ENCODE measurements at regions not wholly inside any gene's neighbourhood (a gene's known extent, or its start where the extent isn't known, plus 50 kb on each side); places are given as distances from the start of the nearest gene placed in this dataset.

GRCh38 chr13:111622051-111622531 lies 301.6 kb downstream of the TEX29 start:
- POLR2A ChIA-PET: no interaction called here
- no peak for ATAC-seq

GRCh38 chr13:111623208-111623607 lies 302.8 kb downstream of the TEX29 start:
- Histone ChIP-seq H3K27me3 (ENCODE audit: control insufficient read depth in 2 of 2, insufficient read depth in 2 of 2, low read length in 2 of 2) (no peaks in the 10 kb centered on the region), H3K36me3 (ENCODE audit: control insufficient read depth in 2 of 3, insufficient read depth in 3 of 3, low read length in 3 of 3) (no peaks in the 10 kb centered on the region), H3K4me3 (ENCODE audit: low read length) (no peak overlapping the region), H3K27ac (ENCODE audit: low read depth, low read length) (no peak overlapping the region), H3K4me1 (ENCODE audit: control insufficient read depth in 2 of 2, insufficient read depth in 2 of 2, low read length in 2 of 2) (no peaks in the 10 kb centered on the region), H3K9me3 (ENCODE audit: control insufficient read depth in 2 of 3, low read length in 3 of 3) (no peaks in the 10 kb centered on the region)
- Mint-ChIP-seq H3K27me3 (peaks cover 0 to 2% (median 0%) of the 10 kb centered on the region in 5 donors), H3K9me3 (no peaks in the 10 kb centered on the region), H3K36me3 (no peaks in the 10 kb centered on the region), H3K4me1 (no peaks in the 10 kb centered on the region), H3K4me3 (no peak overlapping the region), H3K27ac (no peak overlapping the region)
- intact Hi-C loops (cut with micrococcal nuclease): no loop called here
- DNase-seq (no peak), ATAC-seq (no peak)
- ChIA-PET CTCF (no interaction called here), POLR2A (no interaction called here)

More at GRCh38 chr13:111622051-111622531, 301.6 kb downstream of the TEX29 start:
- intact Hi-C loops (cut with micrococcal nuclease): no loop called here
- H3K4me1 ChIP-seq (ENCODE audit: control insufficient read depth in 2 of 2, insufficient read depth in 2 of 2, low read length in 2 of 2): no peaks in the 10 kb centered on the region
- Mint-ChIP-seq H3K9me3 (no peaks in the 10 kb centered on the region), H3K27me3 (peaks cover 0 to 4% (median 0%) of the 10 kb centered on the region in 5 donors), H3K27ac (no peak overlapping the region), H3K4me3 (no peak overlapping the region), H3K36me3 (no peaks in the 10 kb centered on the region), H3K4me1 (no peaks in the 10 kb centered on the region)
- no peaks in the 10 kb centered on the region for H3K9me3 ChIP-seq (ENCODE audit: control insufficient read depth in 2 of 3, low read length in 3 of 3)
- H3K36me3 ChIP-seq (ENCODE audit: control insufficient read depth in 2 of 3, insufficient read depth in 3 of 3, low read length in 3 of 3): no peaks in the 10 kb centered on the region
- no peaks in the 10 kb centered on the region for H3K27me3 ChIP-seq (ENCODE audit: control insufficient read depth in 2 of 2, insufficient read depth in 2 of 2, low read length in 2 of 2)
- DNase-seq: no peak
- no peak overlapping the region for H3K27ac ChIP-seq (ENCODE audit: low read depth, low read length)
- no peak overlapping the region for H3K4me3 ChIP-seq (ENCODE audit: low read length)
- CTCF ChIA-PET: no interaction called here

- no peaks in the 10 kb centered on the region for H3K9me3 ChIP-seq (ENCODE audit: control insufficient read depth in 2 of 3, low read length in 3 of 3)
- no peaks in the 10 kb centered on the region for H3K9me3 Mint-ChIP-seq
- no peaks in the 10 kb centered on the region for H3K4me1 ChIP-seq (ENCODE audit: control insufficient read depth in 2 of 2, insufficient read depth in 2 of 2, low read length in 2 of 2)
- no peak overlapping the region for H3K27ac ChIP-seq (ENCODE audit: low read depth, low read length)
- H3K4me3 Mint-ChIP-seq: no peak overlapping the region
- no peak for ATAC-seq
- no peak for DNase-seq
- intact Hi-C loops (cut with micrococcal nuclease): no loop called here
- no peaks in the 10 kb centered on the region for H3K36me3 ChIP-seq (ENCODE audit: control insufficient read depth in 2 of 3, insufficient read depth in 3 of 3, low read length in 3 of 3)
- H3K4me3 ChIP-seq (ENCODE audit: low read length): no peak overlapping the region
- no peaks in the 10 kb centered on the region for H3K4me1 Mint-ChIP-seq
- H3K36me3 Mint-ChIP-seq: no peaks in the 10 kb centered on the region
- ChIA-PET CTCF (no interaction called here), POLR2A (no interaction called here)
- H3K27me3 ChIP-seq (ENCODE audit: control insufficient read depth in 2 of 2, insufficient read depth in 2 of 2, low read length in 2 of 2): no peaks in the 10 kb centered on the region
- no peak overlapping the region for H3K27ac Mint-ChIP-seq
- H3K27me3 Mint-ChIP-seq: peaks cover 0 to 6% (median 0%) of the 10 kb centered on the region in 5 donors
Measured at GRCh38 chr13:111623743-111624505, 303.5 kb downstream of the TEX29 start.

- no peaks in the 10 kb centered on the region for H3K4me1 Mint-ChIP-seq
- Histone ChIP-seq H3K4me1 (ENCODE audit: control insufficient read depth in 2 of 2, insufficient read depth in 2 of 2, low read length in 2 of 2) (no peaks in the 10 kb centered on the region), H3K4me3 (ENCODE audit: low read length) (no peak overlapping the region), H3K27ac (ENCODE audit: low read depth, low read length) (no peak overlapping the region), H3K27me3 (ENCODE audit: control insufficient read depth in 2 of 2, insufficient read depth in 2 of 2, low read length in 2 of 2) (no peaks in the 10 kb centered on the region), H3K36me3 (ENCODE audit: control insufficient read depth in 2 of 3, insufficient read depth in 3 of 3, low read length in 3 of 3) (no peaks in the 10 kb centered on the region), H3K9me3 (ENCODE audit: control insufficient read depth in 2 of 3, low read length in 3 of 3) (no peaks in the 10 kb centered on the region)
- H3K27me3 Mint-ChIP-seq: peaks cover 0 to 7% (median 0%) of the 10 kb centered on the region in 5 donors
- CTCF ChIA-PET: no interaction called here
- intact Hi-C loops (cut with micrococcal nuclease): no loop called here
- no peaks in the 10 kb centered on the region for H3K9me3 Mint-ChIP-seq
- POLR2A ChIA-PET: no interaction called here
- DNase-seq (no peak), ATAC-seq (no peak)
- H3K4me3 Mint-ChIP-seq: no peak overlapping the region
- no peak overlapping the region for H3K27ac Mint-ChIP-seq
- H3K36me3 Mint-ChIP-seq: no peaks in the 10 kb centered on the region
Measured at GRCh38 chr13:111625526-111626315, 305.3 kb downstream of the TEX29 start.

- no peaks in the 10 kb centered on the region for H3K36me3 Mint-ChIP-seq
- no peaks in the 10 kb centered on the region for H3K27me3 ChIP-seq (ENCODE audit: control insufficient read depth in 2 of 2, insufficient read depth in 2 of 2, low read length in 2 of 2)
- POLR2A ChIA-PET: no interaction called here
- intact Hi-C loops (cut with micrococcal nuclease): no loop called here
- H3K4me3 Mint-ChIP-seq: no peak overlapping the region
- no peaks in the 10 kb centered on the region for H3K4me1 Mint-ChIP-seq
- no peak overlapping the region for H3K27ac ChIP-seq (ENCODE audit: low read depth, low read length)
- no peak overlapping the region for H3K27ac Mint-ChIP-seq
- peaks cover 0 to 2% (median 0%) of the 10 kb centered on the region in 11 donors for H3K9me3 Mint-ChIP-seq
- no peaks in the 10 kb centered on the region for H3K36me3 ChIP-seq (ENCODE audit: control insufficient read depth in 2 of 3, insufficient read depth in 3 of 3, low read length in 3 of 3)
- no peaks in the 10 kb centered on the region for H3K9me3 ChIP-seq (ENCODE audit: control insufficient read depth in 2 of 3, low read length in 3 of 3)
- no peak for ATAC-seq
- H3K4me1 ChIP-seq (ENCODE audit: control insufficient read depth in 2 of 2, insufficient read depth in 2 of 2, low read length in 2 of 2): no peaks in the 10 kb centered on the region
- CTCF ChIA-PET: no interaction called here
- DNase-seq: no peak
- no peak overlapping the region for H3K4me3 ChIP-seq (ENCODE audit: low read length)
- peaks cover 0 to 7% (median 0%) of the 10 kb centered on the region in 5 donors for H3K27me3 Mint-ChIP-seq
Measured at GRCh38 chr13:111626371-111627305, 306.2 kb downstream of the TEX29 start.

- peaks cover 0 to 2% (median 0%) of the 10 kb centered on the region in 11 donors for H3K9me3 Mint-ChIP-seq
- ChIA-PET POLR2A (no interaction called here), CTCF (no interaction called here)
- H3K4me3 ChIP-seq (ENCODE audit: low read length): no peak overlapping the region
- H3K27me3 ChIP-seq (ENCODE audit: control insufficient read depth in 2 of 2, insufficient read depth in 2 of 2, low read length in 2 of 2): no peaks in the 10 kb centered on the region
- ATAC-seq: no peak
- H3K27ac ChIP-seq (ENCODE audit: low read depth, low read length): no peak overlapping the region
- intact Hi-C loops (cut with micrococcal nuclease): no loop called here
- H3K36me3 ChIP-seq (ENCODE audit: control insufficient read depth in 2 of 3, insufficient read depth in 3 of 3, low read length in 3 of 3): no peaks in the 10 kb centered on the region
- no peak overlapping the region for H3K27ac Mint-ChIP-seq
- no peaks in the 10 kb centered on the region for H3K4me1 Mint-ChIP-seq
- H3K4me3 Mint-ChIP-seq: no peak overlapping the region
- no peaks in the 10 kb centered on the region for H3K4me1 ChIP-seq (ENCODE audit: control insufficient read depth in 2 of 2, insufficient read depth in 2 of 2, low read length in 2 of 2)
- H3K27me3 Mint-ChIP-seq: peaks cover 0 to 7% (median 0%) of the 10 kb centered on the region in 5 donors
- no peak for DNase-seq
- H3K9me3 ChIP-seq (ENCODE audit: control insufficient read depth in 2 of 3, low read length in 3 of 3): no peaks in the 10 kb centered on the region
- H3K36me3 Mint-ChIP-seq: no peaks in the 10 kb centered on the region
Measured at GRCh38 chr13:111627596-111627995, 307.2 kb downstream of the TEX29 start.
